PC-9 (cell line): ENCODE measurements at regions not wholly inside any gene's neighbourhood (a gene's known extent, or its start where the extent isn't known, plus 50 kb on each side); places are given as distances from the start of the nearest gene placed in this dataset.

Experiments used
- CTCF ChIP-seq: fragments of 200-600 bp; sonication (generic); conservative IDR thresholded peaks from 2 replicates; pipeline ENCODE4 v1.6.1; 2017; ENCODE audit warnings: mixed run types, antibody characterized with exemption, mild to moderate bottlenecking, moderate library complexity
- EZH2 ChIP-seq: fragments of 200-600 bp; sonication (generic); IDR thresholded peaks from 2 replicates; pipeline ENCODE4 v1.8.0; 2017; ENCODE audit warnings: antibody characterized with exemption, low read depth

- TF ChIP-seq CTCF, result no peak
- no peak for TF ChIP-seq EZH2
Observed at GRCh38 chr7:22025075-22025474, 79.4 kb upstream of the CDCA7L start.
